ENCODE measurements at regions not wholly inside any gene's neighbourhood (a gene's known extent, or its start where the extent isn't known, plus 50 kb on each side); places are given as distances from the start of the nearest gene placed in this dataset.

DNA sequence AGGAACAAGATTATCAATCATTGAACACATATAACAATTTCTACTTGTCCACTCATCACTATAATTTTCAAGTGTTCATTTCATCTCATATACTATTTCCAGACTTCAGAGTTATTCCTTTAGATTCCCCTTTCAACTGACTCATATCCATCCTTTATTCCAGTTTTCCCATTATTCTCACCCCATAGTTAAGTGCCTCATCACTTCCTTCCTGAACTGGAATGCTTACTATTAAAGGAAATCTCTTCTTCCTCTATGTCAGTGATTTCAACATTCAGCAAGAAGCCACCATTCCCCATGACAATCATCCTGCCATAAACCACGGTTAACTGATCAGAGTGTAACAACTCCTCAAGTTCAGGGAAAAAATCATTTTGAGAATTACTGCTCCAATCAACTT lies 198.9 kb downstream of the FBXO8 start:
- no peak overlapping the region for H3K4me3 ChIP-seq (ENCODE audit: low read length)
- DNase-seq (ENCODE audit: low read depth): no peak
- TF ChIP-seq, protein P1, sequence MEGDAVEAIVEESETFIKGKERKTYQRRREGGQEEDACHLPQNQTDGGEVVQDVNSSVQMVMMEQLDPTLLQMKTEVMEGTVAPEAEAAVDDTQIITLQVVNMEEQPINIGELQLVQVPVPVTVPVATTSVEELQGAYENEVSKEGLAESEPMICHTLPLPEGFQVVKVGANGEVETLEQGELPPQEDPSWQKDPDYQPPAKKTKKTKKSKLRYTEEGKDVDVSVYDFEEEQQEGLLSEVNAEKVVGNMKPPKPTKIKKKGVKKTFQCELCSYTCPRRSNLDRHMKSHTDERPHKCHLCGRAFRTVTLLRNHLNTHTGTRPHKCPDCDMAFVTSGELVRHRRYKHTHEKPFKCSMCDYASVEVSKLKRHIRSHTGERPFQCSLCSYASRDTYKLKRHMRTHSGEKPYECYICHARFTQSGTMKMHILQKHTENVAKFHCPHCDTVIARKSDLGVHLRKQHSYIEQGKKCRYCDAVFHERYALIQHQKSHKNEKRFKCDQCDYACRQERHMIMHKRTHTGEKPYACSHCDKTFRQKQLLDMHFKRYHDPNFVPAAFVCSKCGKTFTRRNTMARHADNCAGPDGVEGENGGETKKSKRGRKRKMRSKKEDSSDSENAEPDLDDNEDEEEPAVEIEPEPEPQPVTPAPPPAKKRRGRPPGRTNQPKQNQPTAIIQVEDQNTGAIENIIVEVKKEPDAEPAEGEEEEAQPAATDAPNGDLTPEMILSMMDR (conservative IDR thresholded peaks at IDR 0.05; ENCODE audit: low read length): no peak

DNA sequence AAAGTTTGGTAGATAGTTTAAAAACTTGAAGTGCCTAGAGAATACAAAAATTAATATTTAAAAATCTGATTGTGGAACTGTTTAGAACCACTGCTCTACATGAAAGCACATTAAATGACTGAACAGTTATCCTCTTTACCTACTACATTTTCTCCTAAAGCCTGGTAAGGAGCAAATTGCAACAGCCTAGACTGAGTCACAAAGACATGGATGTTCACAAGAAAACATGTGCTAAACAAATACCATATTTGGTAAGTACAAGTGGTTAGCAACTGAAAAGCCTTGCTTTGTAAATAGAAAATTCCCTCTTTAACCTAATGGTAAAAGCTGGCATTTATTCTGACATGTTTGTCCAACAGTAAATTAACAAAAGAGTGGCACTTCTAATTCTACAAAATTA lies 203.1 kb downstream of the FBXO8 start:
- TF ChIP-seq, protein P1 (conservative IDR thresholded peaks at IDR 0.05; ENCODE audit: low read length): no peak
- H3K4me3 ChIP-seq (ENCODE audit: low read length): no peak overlapping the region
- peak; percentile 36 for DNase-seq (ENCODE audit: low read depth)

DNA sequence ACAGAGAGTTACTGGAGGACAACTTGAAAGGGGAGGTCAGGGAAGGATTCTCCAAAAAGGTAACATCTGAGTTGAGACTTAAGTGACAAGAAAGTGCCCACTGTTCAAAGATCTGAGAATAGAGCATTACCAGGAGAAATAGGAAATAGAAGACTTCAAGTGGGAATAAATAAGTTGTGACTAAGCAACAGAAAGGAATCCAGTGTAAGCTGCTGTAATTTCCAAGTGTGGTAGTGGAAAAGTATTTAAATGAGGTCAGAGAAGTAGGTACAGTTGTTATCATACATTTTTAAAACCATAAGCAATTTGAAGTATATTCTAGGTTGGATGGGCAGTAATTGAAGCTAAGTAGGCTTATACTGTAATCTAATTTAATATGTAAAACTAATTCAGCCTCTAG lies 211.9 kb downstream of the FBXO8 start:
- DNase-seq (ENCODE audit: low read depth): no peak
- TF ChIP-seq, protein P1 (conservative IDR thresholded peaks at IDR 0.05; ENCODE audit: low read length): no peak
- no peak overlapping the region for H3K4me3 ChIP-seq (ENCODE audit: low read length)

DNA sequence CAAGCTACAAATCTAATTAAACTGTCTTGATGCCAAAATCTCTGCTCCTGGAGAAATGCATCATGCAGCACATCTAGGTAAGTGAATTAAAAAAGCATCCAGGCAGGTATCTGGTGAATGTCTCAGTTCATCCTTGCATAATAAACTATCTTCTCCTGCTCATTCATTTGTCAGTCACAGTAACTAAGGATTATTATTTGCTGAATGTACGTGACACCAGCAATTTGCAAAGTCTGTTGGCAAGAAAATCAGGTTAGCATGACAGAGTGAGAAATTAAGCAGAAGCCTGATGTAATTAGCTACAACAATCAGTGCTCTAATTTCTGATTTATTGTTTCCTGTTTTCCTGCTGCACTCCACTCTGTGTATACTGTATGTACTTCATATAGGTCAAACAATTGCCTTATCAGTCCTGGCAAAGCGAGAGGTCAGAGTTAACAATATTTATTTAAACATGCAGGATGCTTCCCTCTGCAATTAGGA lies 213.6 kb downstream of the FBXO8 start:
- H3K4me3 ChIP-seq (ENCODE audit: low read length): no peak overlapping the region
- TF ChIP-seq, protein P1 (conservative IDR thresholded peaks at IDR 0.05; ENCODE audit: low read length): no peak
- DNase-seq (ENCODE audit: low read depth): no peak

DNA sequence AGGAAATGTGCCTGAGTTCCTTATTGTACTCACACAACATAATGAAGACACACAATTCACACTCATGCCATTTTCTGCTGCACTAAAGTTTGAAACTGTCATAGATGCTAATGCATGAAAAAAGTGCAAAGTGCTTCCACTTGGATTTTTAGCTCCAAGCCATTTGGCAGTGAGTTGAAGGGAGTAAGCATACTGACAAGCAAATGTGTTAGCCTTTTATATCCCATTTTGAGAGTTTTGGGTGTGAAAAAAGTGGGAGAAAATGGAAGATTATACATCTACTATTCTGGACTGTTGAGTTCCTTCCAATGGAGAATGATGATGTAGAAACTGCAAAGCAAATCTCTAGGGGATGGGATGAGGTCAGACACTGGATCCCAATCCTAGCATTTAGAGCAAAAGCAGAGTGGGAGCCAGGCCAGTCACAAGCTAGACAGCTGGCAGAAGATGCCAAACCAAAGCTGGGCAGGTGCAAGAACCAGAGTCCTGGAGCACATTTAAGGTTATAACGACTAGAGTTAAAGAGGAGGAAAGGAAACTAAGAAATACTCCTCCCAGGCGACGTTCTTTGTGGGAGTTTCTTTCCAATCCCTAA lies 216.8 kb downstream of the FBXO8 start:
- TF ChIP-seq, protein P1 (conservative IDR thresholded peaks at IDR 0.05; ENCODE audit: low read length): no peak
- no peak for DNase-seq (ENCODE audit: low read depth)
- H3K4me3 ChIP-seq (ENCODE audit: low read length): no peak overlapping the region

DNA sequence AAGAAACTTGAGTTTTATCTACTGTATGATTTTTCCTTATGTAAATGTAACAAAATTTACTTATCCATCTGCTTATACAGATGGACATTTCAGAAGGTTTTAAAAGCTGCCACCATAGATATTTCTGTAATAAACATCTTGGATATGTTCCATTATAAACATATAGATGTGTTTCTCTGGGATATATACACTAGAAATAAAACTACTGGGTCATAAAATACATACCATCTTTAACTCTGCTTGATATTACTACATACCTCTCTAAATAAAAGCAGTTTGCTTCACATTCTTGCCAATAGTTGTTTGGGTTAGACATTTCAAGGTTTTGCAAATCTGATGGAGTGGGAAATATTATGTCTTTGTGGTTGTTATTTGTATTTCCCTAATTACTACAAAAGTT lies 220.6 kb downstream of the FBXO8 start:
- TF ChIP-seq, protein P1 (conservative IDR thresholded peaks at IDR 0.05; ENCODE audit: low read length): no peak
- no peak overlapping the region for H3K4me3 ChIP-seq (ENCODE audit: low read length)
- no peak for DNase-seq (ENCODE audit: low read depth)

DNA sequence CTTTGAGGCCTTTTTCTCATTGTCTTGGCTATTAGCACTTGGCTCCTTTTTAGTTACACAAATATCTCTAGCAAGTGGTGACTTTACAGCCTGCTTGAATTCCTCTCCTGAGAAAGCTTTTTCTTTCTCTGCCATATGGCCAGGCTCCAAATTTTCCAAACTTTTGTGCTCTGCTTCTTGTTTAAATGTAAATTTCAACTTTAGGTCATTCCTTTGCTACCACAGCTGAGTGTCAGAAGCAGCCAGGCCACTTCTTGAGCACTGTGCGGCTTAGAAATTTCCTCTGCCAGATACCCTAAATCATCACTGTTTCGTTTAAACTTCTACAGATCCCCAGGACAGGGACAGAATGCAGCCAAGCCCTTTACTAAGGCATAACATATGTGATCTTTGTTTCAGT lies 222.4 kb downstream of the FBXO8 start:
- no peak overlapping the region for H3K4me3 ChIP-seq (ENCODE audit: low read length)
- peak; percentile 4 for DNase-seq (ENCODE audit: low read depth)
- TF ChIP-seq, protein P1 (conservative IDR thresholded peaks at IDR 0.05; ENCODE audit: low read length): no peak
